Activated T-helper 2 cell treated with anti-CD3 and anti-CD28 coated beads, Interferon-gamma antibody, Interleukin-2, Interleukin-4, amounts not matched to agents 10 μg/mL and 5 μg/mL and 100 μg/mL, durations not matched to agents 14 hours and 24 hours and 36 hours (primary cell): ENCODE measurements at regions not wholly inside any gene's neighbourhood (a gene's known extent, or its start where the extent isn't known, plus 50 kb on each side); places are given as distances from the start of the nearest gene placed in this dataset.

Source experiments
- DNase-seq: peaks from one replicate; pipeline ENCODE4 v3.0.0; 2021; ENCODE audit warnings: low spot score
- H3K27ac Mint-ChIP-seq: one replicate; pipeline ENCODE4 v1.8.0; 2021; ENCODE audit warnings: mixed read lengths
- H3K27me3 Mint-ChIP-seq: one replicate; pipeline ENCODE4 v1.8.0; 2021; ENCODE audit warnings: low read depth, mixed read lengths
- H3K36me3 Mint-ChIP-seq: one replicate; pipeline ENCODE4 v1.8.0; 2021; ENCODE audit warnings: low read depth, mixed read lengths
- H3K4me1 Mint-ChIP-seq: one replicate; pipeline ENCODE4 v1.8.0; 2021; ENCODE audit warnings: low read depth, mixed read lengths
- H3K4me3 Mint-ChIP-seq: one replicate; pipeline ENCODE4 v1.8.0; 2021; ENCODE audit warnings: low read depth, mild to moderate bottlenecking, moderate library complexity, mixed read lengths
- H3K9me3 Mint-ChIP-seq: one replicate; pipeline ENCODE4 v1.8.0; 2021; ENCODE audit warnings: mixed read lengths
- intact Hi-C: fragments of 100-400 bp; cut with micrococcal nuclease; formaldehyde crosslinking; loops from one replicate; pipeline ENCODE4 v1.15.1; 2023

DNA sequence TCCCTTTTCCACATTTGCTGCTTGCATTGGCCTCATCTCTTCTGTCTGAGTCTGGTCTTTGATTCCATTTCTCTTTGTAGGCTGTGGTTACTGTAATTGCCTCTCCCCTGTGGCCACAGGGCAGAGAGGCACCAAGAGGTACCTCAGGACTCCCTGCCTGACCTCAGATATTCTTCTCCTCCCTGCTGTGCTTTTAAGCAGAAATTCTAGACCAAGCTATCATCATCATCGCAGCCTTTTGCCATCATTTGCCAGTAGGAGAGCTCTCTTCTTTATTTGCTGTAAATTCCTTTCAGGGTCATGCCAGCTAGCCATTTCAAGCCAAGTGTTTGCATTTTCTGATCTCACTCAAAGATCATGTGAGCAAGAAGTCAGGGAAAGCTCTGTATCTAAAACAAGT, 369.6 kb downstream of the ICE1 start:
- peaks cover 7% of the 10 kb centered on the region for H3K4me1 Mint-ChIP-seq
- H3K27me3 Mint-ChIP-seq, result no peaks in the 10 kb centered on the region
- no peak overlapping the region for H3K4me3 Mint-ChIP-seq
- H3K9me3 Mint-ChIP-seq, result no peaks in the 10 kb centered on the region
- H3K36me3 Mint-ChIP-seq, result no peaks in the 10 kb centered on the region
- H3K27ac Mint-ChIP-seq, result no peak overlapping the region
- no peak for DNase-seq
- intact Hi-C loops, result no loop called here

DNA sequence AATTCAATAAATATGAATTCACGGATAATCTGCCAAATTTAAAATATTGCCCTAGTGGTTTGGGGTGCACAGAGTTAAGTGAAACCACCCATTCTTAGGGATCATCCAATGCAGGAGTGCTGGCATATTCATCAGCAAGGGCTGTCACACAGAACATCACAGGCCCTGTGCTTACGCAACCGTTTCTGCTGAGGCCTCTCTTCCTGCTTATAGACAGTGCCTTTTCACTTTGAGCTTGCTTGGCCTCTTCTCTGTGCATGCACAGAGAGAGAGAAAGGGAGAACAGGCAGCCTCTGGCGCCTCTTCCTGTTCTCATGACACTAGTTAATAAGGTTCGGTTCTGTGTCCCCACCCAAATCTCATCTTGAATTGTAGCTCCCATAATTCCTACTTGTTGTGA, 366.3 kb downstream of the ICE1 start:
- no peak for DNase-seq
- intact Hi-C loops, result no loop called here
- Mint-ChIP-seq H3K9me3 (peaks cover 3% of the 10 kb centered on the region), H3K27ac (no peak overlapping the region), H3K4me1 (peaks cover 9% of the 10 kb centered on the region), H3K4me3 (no peak overlapping the region), H3K36me3 (no peaks in the 10 kb centered on the region), H3K27me3 (no peaks in the 10 kb centered on the region)

- no peak overlapping the region for H3K4me3 Mint-ChIP-seq
Measured at GRCh38 chr5:5787373-5787772, 364.9 kb downstream of the ICE1 start.

DNA sequence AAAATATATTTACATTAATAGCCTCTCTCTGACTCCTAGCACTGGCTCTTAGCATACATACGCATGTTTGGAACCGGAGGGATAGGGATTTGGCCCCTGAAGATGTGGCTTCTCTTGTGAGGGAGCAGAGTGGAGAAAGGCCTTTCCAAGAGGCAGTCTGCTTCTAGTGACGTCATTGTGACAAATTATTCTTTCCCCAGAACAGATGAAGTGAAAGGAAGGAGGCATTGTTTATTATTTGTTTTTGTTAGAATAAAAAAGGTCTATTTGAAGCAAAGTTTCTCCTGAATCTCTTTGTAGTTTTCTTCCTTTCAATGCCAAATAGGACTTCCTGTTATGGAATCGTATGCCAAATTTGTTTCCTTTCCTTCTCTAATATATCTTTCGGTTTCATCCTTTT, 361.6 kb downstream of the ICE1 start:
- H3K27ac Mint-ChIP-seq, result no peak overlapping the region
- H3K9me3 Mint-ChIP-seq, result peaks cover 3% of the 10 kb centered on the region
- H3K4me3 Mint-ChIP-seq, result no peak overlapping the region
- intact Hi-C loops, result no loop called here
- DNase-seq, result no peak
- H3K36me3 Mint-ChIP-seq, result no peaks in the 10 kb centered on the region
- no peaks in the 10 kb centered on the region for H3K27me3 Mint-ChIP-seq
- peaks cover 2% of the 10 kb centered on the region for H3K4me1 Mint-ChIP-seq

More at GRCh38 chr5:5787373-5787772, 364.9 kb downstream of the ICE1 start:
- DNase-seq, result no peak
- no peaks in the 10 kb centered on the region for H3K36me3 Mint-ChIP-seq
- no peak overlapping the region for H3K27ac Mint-ChIP-seq
- no peaks in the 10 kb centered on the region for H3K27me3 Mint-ChIP-seq
- H3K4me1 Mint-ChIP-seq, result peaks cover 2% of the 10 kb centered on the region
- H3K9me3 Mint-ChIP-seq, result peaks cover 3% of the 10 kb centered on the region
- intact Hi-C loops, result no loop called here

DNA sequence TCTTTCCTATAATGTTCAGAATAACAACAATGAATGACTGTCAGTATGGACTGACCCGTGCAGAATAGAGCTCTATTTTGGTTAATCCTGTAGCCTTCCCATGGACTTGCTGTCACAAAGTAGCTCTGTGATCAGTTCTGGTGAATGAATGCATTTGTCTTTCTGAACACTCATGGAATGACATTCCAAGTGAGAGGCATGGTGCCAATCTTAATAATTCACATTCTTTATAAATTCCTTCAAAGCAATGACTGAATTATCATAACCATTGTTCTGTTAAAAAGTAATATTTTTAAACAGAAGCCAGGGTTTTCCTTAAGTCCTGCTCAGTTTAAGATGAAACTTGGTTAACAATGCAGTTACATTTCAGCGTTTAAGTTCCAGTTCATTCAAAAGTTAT, 360.5 kb downstream of the ICE1 start:
- no peak for DNase-seq
- intact Hi-C loops, result no loop called here
- no peaks in the 10 kb centered on the region for H3K36me3 Mint-ChIP-seq
- H3K9me3 Mint-ChIP-seq, result peaks cover 3% of the 10 kb centered on the region
- H3K27ac Mint-ChIP-seq, result no peak overlapping the region
- H3K4me1 Mint-ChIP-seq, result peaks cover 2% of the 10 kb centered on the region
- H3K27me3 Mint-ChIP-seq, result no peaks in the 10 kb centered on the region
- no peak overlapping the region for H3K4me3 Mint-ChIP-seq

GRCh38 chr5:5782402-5782801, 359.9 kb downstream of the ICE1 start:
- intact Hi-C loops, result no loop called here

DNA sequence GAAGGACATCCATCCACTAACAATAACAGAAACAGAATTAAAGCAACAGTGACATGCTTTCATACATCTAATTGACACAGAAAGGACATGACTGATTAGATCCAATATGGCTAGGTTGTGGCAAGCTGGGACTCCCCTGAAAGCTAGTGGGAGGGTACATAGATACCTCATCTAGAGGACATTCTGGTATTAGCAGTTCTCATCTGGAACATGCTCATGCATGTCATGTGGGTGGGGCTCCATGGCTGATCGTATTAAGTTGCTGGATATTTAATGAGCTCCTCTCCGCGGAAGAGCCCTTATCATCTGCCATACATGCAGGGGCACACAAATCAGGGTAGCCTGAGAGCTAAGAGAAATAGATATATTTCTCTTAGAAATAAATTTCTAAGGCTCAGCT, 358.9 kb downstream of the ICE1 start:
- Mint-ChIP-seq H3K36me3 (no peaks in the 10 kb centered on the region), H3K4me1 (peaks cover 2% of the 10 kb centered on the region), H3K4me3 (no peak overlapping the region), H3K9me3 (peaks cover under 1% of the 10 kb centered on the region), H3K27ac (no peak overlapping the region), H3K27me3 (no peaks in the 10 kb centered on the region)
- no peak for DNase-seq
- intact Hi-C loops, result no loop called here

More at GRCh38 chr5:5782402-5782801, 359.9 kb downstream of the ICE1 start:
- peaks cover 2% of the 10 kb centered on the region for H3K4me1 Mint-ChIP-seq
- peaks cover 3% of the 10 kb centered on the region for H3K9me3 Mint-ChIP-seq
- H3K4me3 Mint-ChIP-seq, result no peak overlapping the region
- no peaks in the 10 kb centered on the region for H3K36me3 Mint-ChIP-seq
- no peak overlapping the region for H3K27ac Mint-ChIP-seq
- no peaks in the 10 kb centered on the region for H3K27me3 Mint-ChIP-seq
- no peak for DNase-seq

DNA sequence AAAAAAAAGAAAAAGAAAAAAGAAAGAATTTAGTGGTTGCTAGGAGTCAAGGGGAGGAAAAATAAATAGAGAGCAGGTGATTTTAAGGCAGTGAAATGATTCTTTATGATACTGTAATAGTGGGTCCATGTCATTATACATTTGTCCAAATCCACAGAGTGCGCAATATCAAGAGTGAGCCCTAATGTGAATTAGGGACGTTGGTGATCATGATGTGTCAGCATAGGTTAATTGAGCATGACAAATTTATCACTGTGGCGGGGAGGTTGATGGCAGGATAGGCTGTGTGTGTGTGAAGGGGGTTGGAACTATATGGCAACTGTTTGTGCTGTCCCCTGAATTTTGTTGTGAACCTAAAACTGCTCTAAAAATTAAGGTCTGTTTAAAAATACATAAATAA, 357.8 kb downstream of the ICE1 start:
- Mint-ChIP-seq H3K27ac (no peak overlapping the region), H3K27me3 (no peaks in the 10 kb centered on the region), H3K4me1 (peaks cover 2% of the 10 kb centered on the region), H3K36me3 (no peaks in the 10 kb centered on the region), H3K9me3 (no peaks in the 10 kb centered on the region), H3K4me3 (no peak overlapping the region)
- intact Hi-C loops, result no loop called here
- DNase-seq, result no peak

- Mint-ChIP-seq H3K36me3 (no peaks in the 10 kb centered on the region), H3K9me3 (no peaks in the 10 kb centered on the region), H3K27me3 (no peaks in the 10 kb centered on the region), H3K4me3 (no peak overlapping the region), H3K27ac (no peak overlapping the region), H3K4me1 (no peaks in the 10 kb centered on the region)
- no peak for DNase-seq
- intact Hi-C loops, result no loop called here
Measured at GRCh38 chr5:5777013-5777412, 354.5 kb downstream of the ICE1 start.

- Mint-ChIP-seq H3K27me3 (no peaks in the 10 kb centered on the region), H3K4me3 (no peak overlapping the region), H3K4me1 (no peaks in the 10 kb centered on the region), H3K27ac (no peak overlapping the region), H3K9me3 (no peaks in the 10 kb centered on the region), H3K36me3 (no peaks in the 10 kb centered on the region)
- intact Hi-C loops, result no loop called here
- no peak for DNase-seq
Measured at GRCh38 chr5:5772202-5772601, 349.7 kb downstream of the ICE1 start.

GRCh38 chr5:5770825-5771224, 348.3 kb downstream of the ICE1 start:
- H3K27ac Mint-ChIP-seq, result no peak overlapping the region
- DNase-seq, result no peak
- H3K4me1 Mint-ChIP-seq, result no peaks in the 10 kb centered on the region
- no peaks in the 10 kb centered on the region for H3K36me3 Mint-ChIP-seq
- H3K9me3 Mint-ChIP-seq, result no peaks in the 10 kb centered on the region
- intact Hi-C loops, result no loop called here
- no peak overlapping the region for H3K4me3 Mint-ChIP-seq
- no peaks in the 10 kb centered on the region for H3K27me3 Mint-ChIP-seq

GRCh38 chr5:5767286-5767928, 344.9 kb downstream of the ICE1 start:
- Mint-ChIP-seq H3K9me3 (no peaks in the 10 kb centered on the region), H3K4me1 (no peaks in the 10 kb centered on the region), H3K36me3 (no peaks in the 10 kb centered on the region), H3K27ac (no peak overlapping the region), H3K27me3 (no peaks in the 10 kb centered on the region), H3K4me3 (no peak overlapping the region)
- no peak for DNase-seq
- intact Hi-C loops, result no loop called here

DNA sequence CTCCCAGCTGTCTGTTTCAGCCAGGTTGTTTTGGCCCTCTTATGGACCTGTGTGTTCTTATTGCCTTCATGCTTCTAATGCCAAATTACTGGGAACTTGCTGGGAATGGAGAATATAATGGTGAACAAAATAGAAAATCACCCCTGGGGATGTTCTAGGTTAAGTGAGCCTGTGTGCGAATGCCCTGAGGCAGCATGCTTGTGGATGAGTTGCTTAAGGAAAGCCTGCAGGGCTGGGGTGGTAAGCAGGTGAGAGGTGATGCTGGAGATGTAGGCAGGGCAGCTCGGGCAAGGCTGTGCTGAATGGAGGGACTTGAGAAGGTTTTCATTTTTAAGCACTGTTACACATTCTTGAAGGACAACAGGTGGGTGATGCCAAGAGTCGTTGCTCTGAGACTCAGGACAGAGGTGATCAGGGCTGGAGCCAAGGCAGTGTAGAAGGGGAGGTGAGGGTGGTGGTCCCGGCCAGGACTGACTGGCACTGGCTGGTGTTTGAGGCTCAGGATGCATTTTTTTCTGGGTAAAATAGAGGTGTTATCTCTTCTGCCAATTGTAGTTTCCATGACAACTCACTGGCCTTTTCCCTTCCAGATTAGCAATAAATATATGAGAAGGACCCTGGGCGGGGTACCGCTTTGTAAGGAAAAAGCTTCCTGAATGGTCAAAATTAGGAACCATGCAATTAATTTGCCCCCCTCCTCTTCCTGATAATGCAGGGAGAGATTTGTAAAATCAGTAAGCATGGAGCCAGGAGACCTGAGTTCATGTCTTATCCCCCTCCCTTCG, 342.8 kb downstream of the ICE1 start:
- DNase-seq, result no peak
- no peak overlapping the region for H3K4me3 Mint-ChIP-seq
- H3K36me3 Mint-ChIP-seq, result no peaks in the 10 kb centered on the region
- no peaks in the 10 kb centered on the region for H3K4me1 Mint-ChIP-seq
- intact Hi-C loops, result no loop called here
- H3K27ac Mint-ChIP-seq, result no peak overlapping the region
- H3K9me3 Mint-ChIP-seq, result no peaks in the 10 kb centered on the region
- H3K27me3 Mint-ChIP-seq, result no peaks in the 10 kb centered on the region
